OCI-LY1 (cell line): ENCODE measurements at regions not wholly inside any gene's neighbourhood (a gene's known extent, or its start where the extent isn't known, plus 50 kb on each side); places are given as distances from the start of the nearest gene placed in this dataset.

Experiments
- H2AFZ ChIP-seq: fragments of 200-600 bp; sonication (generic), shearing (Covaris generic); 2 replicates; pipeline ENCODE4 v1.6.0; 2014; ENCODE audit warnings: antibody characterized with exemption, mild to moderate bottlenecking, low read length
- H3F3A ChIP-seq: fragments of 200-600 bp; sonication (generic), shearing (Covaris generic); 2 replicates; pipeline ENCODE4 v1.6.0; 2014; ENCODE audit warnings: mild to moderate bottlenecking, antibody characterized with exemption, low read length, moderate library complexity; ENCODE audit not compliant: insufficient read depth
- H3K27ac ChIP-seq: fragments of 200-600 bp; sonication (generic); 2 replicates; pipeline ENCODE4 v1.5.1; 2014; ENCODE audit warnings: low read length, mixed run types, mild to moderate bottlenecking, low read depth; ENCODE audit not compliant: poor library complexity, severe bottlenecking
- H3K27me3 ChIP-seq: fragments of 200-600 bp; sonication (generic); 2 replicates; pipeline ENCODE4 v1.6.0; 2014; ENCODE audit warnings: antibody characterized with exemption, mild to moderate bottlenecking, low read length, moderate library complexity; ENCODE audit not compliant: insufficient read depth
- H3K36me3 ChIP-seq: fragments of 200-600 bp; sonication (generic); 2 replicates; pipeline ENCODE4 v1.6.1; 2014; ENCODE audit warnings: mild to moderate bottlenecking, antibody characterized with exemption, low read length, moderate library complexity, mixed read lengths; ENCODE audit not compliant: insufficient read depth
- H3K4me1 ChIP-seq: fragments of 200-600 bp; sonication (generic); 2 replicates; pipeline ENCODE4 v1.5.1; 2014; ENCODE audit warnings: mild to moderate bottlenecking, low read length, moderate library complexity; ENCODE audit not compliant: insufficient read depth, severe bottlenecking
- H3K4me2 ChIP-seq: fragments of 200-600 bp; sonication (generic), shearing (Covaris generic); 2 replicates; pipeline ENCODE4 v1.6.1; 2014; ENCODE audit warnings: low read length
- H3K4me3 ChIP-seq: fragments of 200-600 bp; sonication (generic); 2 replicates; pipeline ENCODE4 v1.5.1; 2014; ENCODE audit warnings: low read length, low read depth, mild to moderate bottlenecking, mixed read lengths; ENCODE audit not compliant: poor library complexity, severe bottlenecking
- H3K79me2 ChIP-seq: fragments of 200-600 bp; shearing (Covaris generic); 2 replicates; pipeline ENCODE4 v1.6.1; 2016; ENCODE audit warnings: mixed run types, low read length, mixed read lengths; ENCODE audit not compliant: insufficient read depth
- H3K9ac ChIP-seq: fragments of 200-600 bp; sonication (generic), shearing (Covaris generic); 2 replicates; pipeline ENCODE4 v1.6.1; 2014; ENCODE audit warnings: mild to moderate bottlenecking, low read length, mixed read lengths
- H3K9me2 ChIP-seq: fragments of 200-600 bp; sonication (generic), shearing (Covaris generic); 2 replicates; pipeline ENCODE4 v1.6.1; 2014; ENCODE audit warnings: low read depth, mild to moderate bottlenecking, low read length, mixed read lengths
- H3K9me3 ChIP-seq: fragments of 200-600 bp; shearing (Covaris generic); 2 replicates; pipeline ENCODE4 v1.6.1; 2014; ENCODE audit warnings: low read length, mixed read lengths
- H4K20me1 ChIP-seq: fragments of 200-600 bp; sonication (generic), shearing (Covaris generic); 2 replicates; pipeline ENCODE4 v1.6.0; 2016; ENCODE audit warnings: mild to moderate bottlenecking, low read length; ENCODE audit not compliant: insufficient read depth
- CTCF ChIP-seq: fragments of 200-600 bp; sonication (generic), shearing (Covaris generic); IDR thresholded peaks from 2 replicates; pipeline ENCODE4 v1.5.1; 2017; ENCODE audit warnings: mild to moderate bottlenecking, antibody characterized with exemption, low read length, moderate library complexity, mixed read lengths
- EZH2 ChIP-seq: fragments of 200-600 bp; sonication (generic), shearing (Covaris generic); IDR thresholded peaks from 2 replicates; pipeline ENCODE4 v1.8.0; 2017; ENCODE audit warnings: borderline replicate concordance, mixed run types, mild to moderate bottlenecking, antibody characterized with exemption, low read length, moderate library complexity, mixed read lengths

- H3K4me1 ChIP-seq: no peaks in the 10 kb centered on the region
- H3K27ac ChIP-seq: no peak overlapping the region
- H2AFZ ChIP-seq: no peak overlapping the region
- no peaks in the 10 kb centered on the region for H3K9me3 ChIP-seq
- no peak for TF ChIP-seq EZH2
- no peak for TF ChIP-seq CTCF
- no peaks in the 10 kb centered on the region for H3F3A ChIP-seq
- H3K27me3 ChIP-seq: no peaks in the 10 kb centered on the region
- H4K20me1 ChIP-seq: no peaks in the 10 kb centered on the region
- no peaks in the 10 kb centered on the region for H3K9me2 ChIP-seq
- H3K9ac ChIP-seq: no peak overlapping the region
- no peaks in the 10 kb centered on the region for H3K36me3 ChIP-seq
- H3K4me2 ChIP-seq: no peak overlapping the region
- H3K79me2 ChIP-seq: no peaks in the 10 kb centered on the region
- H3K4me3 ChIP-seq: no peak overlapping the region
Measured at GRCh38 chr1:30255111-30255724, 468.2 kb downstream of the MATN1 start.

- Histone ChIP-seq H3K4me2 (no peak overlapping the region), H3K9me3 (no peaks in the 10 kb centered on the region), H3K9ac (no peak overlapping the region), H3K36me3 (no peaks in the 10 kb centered on the region), H3K9me2 (no peaks in the 10 kb centered on the region), H3K4me1 (no peaks in the 10 kb centered on the region), H3K27me3 (no peaks in the 10 kb centered on the region), H3K27ac (no peak overlapping the region), H3K4me3 (no peak overlapping the region), H4K20me1 (no peaks in the 10 kb centered on the region), H3K79me2 (no peaks in the 10 kb centered on the region), H2AFZ (no peak overlapping the region), H3F3A (no peaks in the 10 kb centered on the region)
- no peak for TF ChIP-seq CTCF
- TF ChIP-seq EZH2: no peak
Measured at GRCh38 chr1:30253807-30254440, 469.5 kb downstream of the MATN1 start.

- Histone ChIP-seq H3K79me2 (no peaks in the 10 kb centered on the region), H4K20me1 (no peaks in the 10 kb centered on the region), H3K27ac (no peak overlapping the region), H3K9me3 (no peaks in the 10 kb centered on the region), H3K27me3 (no peaks in the 10 kb centered on the region), H3F3A (no peaks in the 10 kb centered on the region), H3K36me3 (no peaks in the 10 kb centered on the region), H3K9ac (no peak overlapping the region), H3K9me2 (no peaks in the 10 kb centered on the region), H3K4me1 (no peaks in the 10 kb centered on the region), H2AFZ (no peak overlapping the region), H3K4me2 (no peak overlapping the region), H3K4me3 (no peak overlapping the region)
- TF ChIP-seq CTCF (no peak), EZH2 (no peak)
Measured at GRCh38 chr1:30253361-30253760, 470.0 kb downstream of the MATN1 start.
